IPS-NIHi7 (cell line): ENCODE measurements at regions not wholly inside any gene's neighbourhood (a gene's known extent, or its start where the extent isn't known, plus 50 kb on each side); places are given as distances from the start of the nearest gene placed in this dataset.
"Not testable (repeated sequence)": the region's sequence is repeated elsewhere in the genome, so short reads cannot be mapped to it uniquely, and the experiment has no call there.

Experiments
- DNase-seq: peaks from one replicate; pipeline ENCODE4 v3.0.0; 2012; ENCODE audit warnings: mixed read lengths; ENCODE audit errors: extremely low spot score

GRCh38 chr13:84749126-84749525 is 866.9 kb upstream of the SLITRK1 start:
- no peak for DNase-seq

- no peak for DNase-seq
Measured at GRCh38 chr13:84745051-84745551, 862.8 kb upstream of the SLITRK1 start.

- no peak for DNase-seq
Measured at GRCh38 chr13:84744203-84744602, 861.9 kb upstream of the SLITRK1 start.

GRCh38 chr13:84741253-84741652 is 859.0 kb upstream of the SLITRK1 start:
- DNase-seq = no peak

GRCh38 chr13:84739021-84739420 is 856.7 kb upstream of the SLITRK1 start:
- DNase-seq = no peak

- DNase-seq = no peak
Measured at GRCh38 chr13:84737661-84738060, 855.4 kb upstream of the SLITRK1 start.

- DNase-seq = no peak
Measured at GRCh38 chr13:84730376-84730775, 848.1 kb upstream of the SLITRK1 start.

- DNase-seq = no peak
Measured at GRCh38 chr13:84705982-84706710, 823.9 kb upstream of the SLITRK1 start.

- no peak for DNase-seq
Measured at GRCh38 chr13:84702174-84702573, 819.9 kb upstream of the SLITRK1 start.

- not testable (repeated sequence) for DNase-seq
Measured at GRCh38 chr13:84697591-84697990, 815.3 kb upstream of the SLITRK1 start.

GRCh38 chr13:84686973-84687372 is 804.7 kb upstream of the SLITRK1 start:
- no peak for DNase-seq

- no peak for DNase-seq
Measured at GRCh38 chr13:84686458-84686857, 804.2 kb upstream of the SLITRK1 start.

- DNase-seq = no peak
Measured at GRCh38 chr13:84684804-84685203, 802.5 kb upstream of the SLITRK1 start.

GRCh38 chr13:84684048-84684662 is 801.9 kb upstream of the SLITRK1 start:
- no peak for DNase-seq

GRCh38 chr13:84683448-84683847 is 801.2 kb upstream of the SLITRK1 start:
- no peak for DNase-seq

GRCh38 chr13:84677836-84678235 is 795.6 kb upstream of the SLITRK1 start:
- no peak for DNase-seq

- DNase-seq = no peak
Measured at GRCh38 chr13:84672616-84673015, 790.3 kb upstream of the SLITRK1 start.

GRCh38 chr13:84670245-84670644 is 788.0 kb upstream of the SLITRK1 start:
- no peak for DNase-seq

- DNase-seq = no peak
Measured at GRCh38 chr13:84668637-84669036, 786.4 kb upstream of the SLITRK1 start.

- DNase-seq = no peak
Measured at GRCh38 chr13:84662491-84662890, 780.2 kb upstream of the SLITRK1 start.

- DNase-seq = no peak
Measured at GRCh38 chr13:84661718-84662117, 779.4 kb upstream of the SLITRK1 start.

GRCh38 chr13:84659359-84659661 is 777.0 kb upstream of the SLITRK1 start:
- DNase-seq = no peak

GRCh38 chr13:84658491-84659358 is 776.5 kb upstream of the SLITRK1 start:
- DNase-seq = no peak
